Adrenal gland (tissue), 9 donors: ENCODE measurements at regions not wholly inside any gene's neighbourhood (a gene's known extent, or its start where the extent isn't known, plus 50 kb on each side); places are given as distances from the start of the nearest gene placed in this dataset.
"Not testable (repeated sequence)": the region's sequence is repeated elsewhere in the genome, so short reads cannot be mapped to it uniquely, and the experiment has no call there.

Experiments used
- DNase-seq, 7 donors: peaks; one replicate each; pipeline ENCODE4 v3.0.0-alpha.2; 2019 to 2020
- H3K27ac ChIP-seq, 5 donors: fragments of 200-600 bp; sonication (generic) in 4 of 5; 1 replicate in 3 of 5; 2 replicates in 2 of 5; pipeline versions ENCODE4 v1.5.1 to v1.8.0; 2016 to 2020; ENCODE audit warnings: mild to moderate bottlenecking in 1 of 5
- H3K27me3 ChIP-seq: fragments of 200-600 bp; 2 replicates; pipeline ENCODE4 v1.8.0; 2021
- H3K36me3 ChIP-seq, 2 donors: fragments of 200-600 bp; replicated peaks in 1 of 2; 1 replicate in 1 of 2; 2 replicates in 1 of 2; pipeline versions ENCODE4 v1.5.1 to v1.8.0; 2018 to 2022
- H3K4me1 ChIP-seq, 2 donors: fragments of 200-600 bp; replicated peaks in 1 of 2; 1 replicate in 1 of 2; 2 replicates in 1 of 2; pipeline versions ENCODE4 v1.5.1 to v1.8.0; 2018 to 2021
- H3K4me3 ChIP-seq, 4 donors: fragments of 200-600 bp; sonication (generic) in 3 of 4; one replicate each; pipeline ENCODE4 v1.5.1; 2016 to 2018
- H3K9me3 ChIP-seq, 3 donors: fragments of 200-600 bp; sonication (generic) in 1 of 3; replicated peaks in 1 of 3; 1 replicate in 2 of 3; 2 replicates in 1 of 3; pipeline versions ENCODE4 v1.5.1 to v1.8.0; 2016 to 2021
- CTCF ChIP-seq, 6 experiments: fragments of 450-650 bp in 4 of 6; fragments of 200-600 bp in 2 of 6; sonication (generic) in 1 of 6; IDR thresholded peaks; 1 replicate in 5 of 6; 2 replicates in 1 of 6; pipeline versions ENCODE4 v1.5.1 to v1.8.0; 2016 to 2021; ENCODE audit warnings: antibody characterized with exemption in 6 of 6, mild to moderate bottlenecking in 2 of 6, moderate library complexity in 1 of 6
- POLR2A ChIP-seq, 2 donors: fragments of 450-650 bp; IDR thresholded peaks; one replicate each; pipeline ENCODE4 v1.6.1; 2017; ENCODE audit warnings: antibody characterized with exemption in 2 of 2, mild to moderate bottlenecking in 2 of 2, moderate library complexity in 1 of 2
- WGBS, 4 donors: extraction: QIAGEN DNeasy Blood & Tissue Kit in 2 of 4; methylation state at CpG; one replicate each; pipeline versions ENCODE4 v1.1.5 to v1.1.7; 2013 to 2017; 5-methylcytosine and 5-hydroxymethylcytosine counted together
- intact Hi-C, 2 donors: fragments of 100-400 bp; cut with DNase I; formaldehyde crosslinking; loops; one replicate each; pipeline versions ENCODE4 v1.14.1 to v1.15.0; 2022 to 2023
- donor health status: healthy with polysubstance abuse.
- donor health status: Bipolar disorder and iron deficiency.
- donor health status: DM: yes; HTN: yes; CAD: no.
- donor health status: DM: no; HTN: no; CAD: no.
- donor health status: DM: no; HTN: no; CAD: no.

GRCh38 chr4:170887396-170887795 lies 797.6 kb upstream of the AADAT start:
- DNase-seq, result no peak
- Histone ChIP-seq H3K27ac (no peak overlapping the region), H3K4me3 (no peak overlapping the region), H3K27me3 (no peaks in the 10 kb centered on the region), H3K36me3 (no peaks in the 10 kb centered on the region), H3K4me1 (no peaks in the 10 kb centered on the region), H3K9me3 (no peaks in the 10 kb centered on the region)
- TF ChIP-seq POLR2A (IDR thresholded peaks at IDR 0.05) (no peak), CTCF (IDR thresholded peaks at IDR 0.05) (no peak)
- 23 to 39% (median 30%) methylated on average over 3 of the region's 3 CpGs for WGBS, 4 donors
- intact Hi-C loops, result no loop called here

- H3K9me3 ChIP-seq, result no peaks in the 10 kb centered on the region
- intact Hi-C loops, result no loop called here
- H3K27me3 ChIP-seq, result no peaks in the 10 kb centered on the region
- TF ChIP-seq CTCF (IDR thresholded peaks at IDR 0.05), result no peak
- no peak for TF ChIP-seq POLR2A (IDR thresholded peaks at IDR 0.05)
- H3K4me1 ChIP-seq, result no peaks in the 10 kb centered on the region
- no peak overlapping the region for H3K4me3 ChIP-seq
- no peaks in the 10 kb centered on the region for H3K36me3 ChIP-seq
- no peak for DNase-seq
- no peak overlapping the region for H3K27ac ChIP-seq
- 62 to 77% (median 75%) methylated on average over 1 of the region's 1 CpG for WGBS, 4 donors
These were observed 795.3 kb upstream of the AADAT start for GRCh38 chr4:170884969-170885570.

GRCh38 chr4:170881646-170882045 lies 791.9 kb upstream of the AADAT start:
- H3K36me3 ChIP-seq, H3K9me3 ChIP-seq, DNase-seq, H3K4me1 ChIP-seq, H3K27ac ChIP-seq, H3K27me3 ChIP-seq, intact Hi-C loops, H3K4me3 ChIP-seq: not testable (repeated sequence)

GRCh38 chr4:170875868-170876267 lies 786.1 kb upstream of the AADAT start:
- intact Hi-C loops, result no loop called here
- TF ChIP-seq CTCF (IDR thresholded peaks at IDR 0.05) (no peak), POLR2A (IDR thresholded peaks at IDR 0.05) (no peak)
- H3K4me3 ChIP-seq, result no peak overlapping the region
- DNase-seq, result no peak
- no peaks in the 10 kb centered on the region for H3K4me1 ChIP-seq
- H3K36me3 ChIP-seq, result no peaks in the 10 kb centered on the region
- WGBS, 4 donors, result 68 to 86% (median 82%) methylated on average over 1 of the region's 1 CpG
- H3K9me3 ChIP-seq, result no peaks in the 10 kb centered on the region
- H3K27me3 ChIP-seq, result no peaks in the 10 kb centered on the region
- no peak overlapping the region for H3K27ac ChIP-seq

GRCh38 chr4:170872794-170873193 lies 783.0 kb upstream of the AADAT start:
- intact Hi-C loops, result no loop called here
- H3K36me3 ChIP-seq, result no peaks in the 10 kb centered on the region
- no peak overlapping the region for H3K27ac ChIP-seq
- no peaks in the 10 kb centered on the region for H3K9me3 ChIP-seq
- no peaks in the 10 kb centered on the region for H3K27me3 ChIP-seq
- no peak overlapping the region for H3K4me3 ChIP-seq
- no peak for DNase-seq
- TF ChIP-seq POLR2A (IDR thresholded peaks at IDR 0.05) (no peak), CTCF (IDR thresholded peaks at IDR 0.05) (no peak)
- H3K4me1 ChIP-seq, result no peaks in the 10 kb centered on the region
